GM18511 (cell line): ENCODE measurements at regions not wholly inside any gene's neighbourhood (a gene's known extent, or its start where the extent isn't known, plus 50 kb on each side); places are given as distances from the start of the nearest gene placed in this dataset.

ENCODE experiments used
- ATAC-seq: cut with Tn5 transposase; IDR thresholded peaks from one replicate; pipeline ENCODE4 v1.9.1; 2021; ENCODE audit warnings: mild to moderate bottlenecking, moderate library complexity; ENCODE audit not compliant: unreplicated experiment

DNA sequence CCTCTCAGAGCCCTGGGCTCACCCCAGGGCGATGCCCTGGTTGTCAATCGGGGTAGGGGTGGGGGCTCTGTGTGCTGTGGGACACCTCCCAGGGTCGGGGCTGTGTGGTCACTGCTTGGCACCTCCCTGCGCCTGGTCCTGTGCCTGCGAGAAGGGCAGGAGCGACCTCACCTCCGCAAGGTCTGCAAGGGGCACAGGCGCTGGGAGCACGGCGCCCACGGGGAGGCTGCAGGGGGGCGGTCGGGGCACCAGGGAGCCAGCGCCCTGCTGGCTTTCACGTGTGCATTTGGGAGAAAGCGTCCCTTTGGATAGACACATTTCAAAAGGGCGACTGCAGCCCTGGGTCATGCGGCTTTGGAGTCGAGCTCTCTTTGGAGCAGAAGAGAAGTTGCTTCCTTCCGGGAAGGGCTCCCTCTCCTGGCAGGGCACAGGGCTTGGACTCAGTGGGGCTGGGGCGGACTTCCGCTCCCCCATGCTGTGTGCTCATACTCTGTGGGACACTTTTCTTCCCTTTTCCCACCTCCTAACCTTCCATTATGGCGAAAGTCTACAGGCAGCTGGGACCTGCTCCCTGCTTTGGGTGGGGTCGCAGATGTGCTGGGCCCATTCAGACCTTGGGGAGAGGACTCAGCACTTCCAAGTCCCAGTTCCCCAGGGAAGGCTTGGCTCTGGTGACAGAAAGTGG, 52.9 kb upstream of the SLC28A3 start:
- ATAC-seq, result no peak

DNA sequence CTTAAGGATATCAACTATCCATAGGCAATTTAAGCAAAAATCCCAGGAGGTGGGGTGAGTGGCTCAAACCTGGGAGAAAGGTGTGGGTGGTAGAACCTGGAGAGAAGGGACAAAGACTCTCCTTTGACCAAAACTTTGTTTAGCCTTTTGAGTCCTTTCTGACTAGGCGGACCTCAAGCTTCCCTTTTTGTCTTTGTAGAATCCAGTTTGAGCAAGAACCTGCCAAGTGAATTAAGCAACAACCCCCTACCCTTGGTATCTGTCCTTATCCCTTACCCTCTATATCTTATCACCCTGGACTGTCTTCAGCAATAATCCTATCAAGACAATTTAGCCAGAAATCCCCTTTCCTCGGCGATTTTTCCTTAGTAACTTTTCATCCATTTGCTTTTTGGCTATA, 53.5 kb upstream of the SLC28A3 start:
- ATAC-seq, result no peak

- peak; percentile 89 for ATAC-seq
These were observed 56.7 kb upstream of the SLC28A3 start for GRCh38 chr9:84397151-84397728.

- ATAC-seq, result no peak
These were observed 57.3 kb upstream of the SLC28A3 start for GRCh38 chr9:84397822-84398221.

- no peak for ATAC-seq
These were observed 62.0 kb upstream of the SLC28A3 start for GRCh38 chr9:84402517-84402916.

DNA sequence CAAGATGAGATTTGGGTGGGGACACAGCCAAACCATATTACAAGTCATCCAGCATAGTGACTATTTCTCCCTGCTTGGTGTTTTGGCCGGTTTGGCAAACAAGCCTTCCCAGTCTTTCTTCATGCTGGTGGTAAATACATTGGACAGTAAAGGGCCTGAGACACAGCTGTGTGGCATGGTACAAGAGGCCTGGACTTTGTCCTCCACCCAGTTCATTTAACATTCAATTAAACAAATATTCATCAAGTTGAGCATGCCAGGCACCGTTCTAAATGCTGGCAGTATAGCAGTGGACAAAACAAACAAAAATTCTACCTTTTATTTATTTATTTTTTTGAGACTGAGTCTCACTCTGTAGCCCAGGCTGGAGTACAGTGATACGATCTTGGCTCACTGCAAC, 62.7 kb upstream of the SLC28A3 start:
- no peak for ATAC-seq

DNA sequence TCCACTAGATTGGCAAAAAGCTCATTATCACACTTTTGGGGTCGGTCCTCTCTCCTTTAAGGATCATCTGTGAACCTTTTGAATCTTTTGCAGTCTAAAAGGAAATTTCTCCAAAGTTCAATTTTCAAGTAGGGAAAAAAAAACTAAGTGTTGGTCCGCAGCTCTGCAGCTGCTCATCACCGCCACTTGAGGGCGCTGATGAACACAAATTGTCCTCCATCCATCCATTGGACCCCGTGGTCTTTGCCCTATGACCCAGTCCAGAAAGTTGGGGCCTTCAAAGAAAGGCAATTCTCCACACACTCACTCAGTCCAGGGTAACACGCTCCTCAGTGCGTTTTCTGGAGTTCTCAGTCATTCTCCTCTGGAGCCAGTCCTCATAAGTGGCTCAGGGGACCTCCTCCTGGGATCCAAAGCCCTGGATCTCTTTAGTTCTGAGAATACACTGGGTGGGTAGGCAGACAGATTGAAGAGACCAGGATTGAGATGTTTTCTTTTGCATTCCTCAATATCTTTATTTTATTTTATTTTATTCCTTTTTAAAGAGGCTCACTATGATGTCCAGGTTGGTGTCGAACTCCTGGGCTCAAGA, 63.6 kb upstream of the SLC28A3 start:
- ATAC-seq, result no peak

DNA sequence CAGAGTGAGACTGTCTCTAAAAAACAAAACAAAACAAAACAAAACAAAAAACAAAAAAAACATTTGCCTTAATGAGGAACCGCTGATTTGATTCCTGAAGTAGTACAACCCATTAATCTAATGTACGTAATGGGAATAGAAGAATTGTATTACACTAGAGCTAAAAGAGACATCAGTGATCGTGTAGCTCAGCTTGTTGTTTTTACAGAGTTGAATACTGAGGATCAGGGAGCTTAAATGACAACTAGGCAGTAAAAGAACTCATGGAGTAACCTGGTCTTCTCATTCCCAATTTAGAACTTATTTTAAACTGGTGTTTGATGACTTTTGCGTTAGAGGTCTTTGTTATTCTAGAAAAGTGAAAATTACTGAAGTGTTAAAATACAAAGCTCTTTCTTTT, 65.1 kb upstream of the SLC28A3 start:
- ATAC-seq, result no peak

- no peak for ATAC-seq
These were observed 67.9 kb upstream of the SLC28A3 start for GRCh38 chr9:84408416-84408815.

- ATAC-seq, result no peak
These were observed 71.2 kb upstream of the SLC28A3 start for GRCh38 chr9:84411683-84412267.

- no peak for ATAC-seq
These were observed 72.1 kb upstream of the SLC28A3 start for GRCh38 chr9:84412654-84413053.

DNA sequence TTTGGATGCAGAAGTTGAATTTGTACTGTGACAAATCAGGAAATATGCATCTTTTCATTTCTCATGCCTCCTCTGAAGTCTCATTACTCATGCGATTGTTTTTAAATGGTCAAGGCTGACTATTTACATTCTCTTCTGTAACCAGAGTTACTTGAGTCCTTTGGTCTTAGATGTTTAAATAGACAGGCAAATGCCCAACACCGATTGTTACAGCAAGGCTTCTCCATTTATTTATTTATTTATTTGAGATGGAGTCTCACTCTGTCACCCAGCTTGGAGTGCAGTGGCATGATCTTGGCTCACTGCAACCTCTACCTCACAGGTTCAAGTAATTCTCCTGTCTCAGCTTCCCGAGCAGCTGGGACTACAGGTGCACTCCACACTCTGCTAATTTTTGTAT, 72.7 kb upstream of the SLC28A3 start:
- no peak for ATAC-seq

DNA sequence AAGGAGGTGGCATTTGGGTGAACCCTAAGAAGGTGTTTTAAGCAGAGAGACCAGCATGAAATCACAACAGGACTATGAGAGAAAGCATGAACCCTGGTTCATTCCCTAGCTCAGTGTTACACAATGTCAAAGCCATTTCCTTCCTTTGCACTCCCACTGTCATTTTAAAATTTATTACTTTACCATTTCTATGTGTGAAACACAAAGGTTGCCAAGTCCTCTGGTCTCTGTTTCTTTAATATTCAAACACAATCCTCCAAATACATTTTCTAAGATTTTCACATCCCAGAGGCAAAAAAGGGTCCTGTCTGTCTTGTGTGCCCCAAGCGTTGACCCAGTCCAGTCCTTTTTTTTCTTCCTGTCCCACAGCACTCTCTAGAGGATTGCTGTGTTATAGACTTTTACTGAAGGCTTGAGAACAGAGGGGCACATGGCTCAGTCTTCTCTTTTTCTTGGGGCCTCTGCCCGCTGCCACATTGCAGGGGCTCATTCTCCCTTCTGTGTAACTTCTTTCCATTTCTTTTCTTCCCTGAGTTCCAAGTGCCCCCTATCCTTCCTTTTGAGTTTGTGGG, 78.6 kb upstream of the SLC28A3 start:
- no peak for ATAC-seq

DNA sequence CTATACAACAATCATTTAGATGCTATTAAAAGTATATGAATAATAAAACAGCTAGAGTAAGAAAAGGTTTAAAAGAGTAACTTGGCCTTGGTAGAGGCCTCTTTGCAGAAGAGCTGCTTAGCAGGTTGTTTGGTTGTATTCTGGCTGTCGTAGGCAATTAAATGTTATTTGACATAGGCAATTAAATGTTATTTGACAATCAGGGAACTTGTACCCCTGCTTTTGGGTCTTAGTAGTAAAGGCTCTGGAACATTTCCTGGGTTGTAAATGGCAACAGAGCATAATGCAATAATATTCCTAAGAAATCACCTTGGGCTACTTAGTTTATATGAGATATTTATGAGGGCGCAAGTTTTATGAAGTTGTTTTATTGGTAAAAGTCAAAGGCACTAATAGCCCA, 84.4 kb upstream of the SLC28A3 start:
- no peak for ATAC-seq

- ATAC-seq, result no peak
These were observed 92.2 kb upstream of the SLC28A3 start for GRCh38 chr9:84432746-84433145.

DNA sequence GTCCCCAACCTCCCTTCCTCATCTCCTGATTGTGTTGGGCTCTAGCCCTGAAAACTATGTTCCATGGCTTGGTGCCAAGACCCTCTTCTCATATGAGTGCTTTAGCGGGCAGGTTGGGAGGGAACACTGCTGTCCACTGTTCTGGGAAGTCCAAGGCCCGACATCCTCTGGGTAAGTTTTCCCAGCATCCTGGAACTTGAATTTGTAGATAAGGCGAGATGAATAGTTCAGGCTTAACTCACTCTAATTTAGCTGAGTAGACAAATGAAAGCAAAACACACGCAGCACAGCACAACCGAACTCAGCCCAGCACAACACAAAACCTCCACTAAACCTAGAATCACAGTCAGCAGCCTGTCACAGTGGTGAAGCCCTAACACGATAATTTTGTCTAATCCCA, 95.3 kb upstream of the SLC28A3 start:
- ATAC-seq, result no peak

GRCh38 chr9:84436386-84437109, 96.0 kb upstream of the SLC28A3 start:
- no peak for ATAC-seq

DNA sequence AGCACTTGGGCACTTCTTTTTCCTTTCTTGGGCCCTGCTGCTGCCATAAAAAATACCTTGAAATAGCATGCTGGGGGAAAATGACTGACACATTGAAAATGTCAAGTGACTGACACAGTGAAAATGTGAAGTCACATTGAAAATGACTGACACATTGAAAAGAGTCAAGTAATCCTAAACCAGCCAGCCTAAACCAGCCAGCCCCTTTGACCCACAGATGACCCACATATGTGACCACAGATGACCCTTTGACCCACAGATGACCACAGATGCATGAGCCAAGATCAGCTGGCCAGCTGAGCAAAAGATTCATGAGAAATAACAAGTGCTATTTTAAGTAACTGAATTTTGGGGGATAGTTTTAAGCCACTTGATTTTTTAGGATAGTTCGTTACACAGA, 97.8 kb upstream of the SLC28A3 start:
- no peak for ATAC-seq

DNA sequence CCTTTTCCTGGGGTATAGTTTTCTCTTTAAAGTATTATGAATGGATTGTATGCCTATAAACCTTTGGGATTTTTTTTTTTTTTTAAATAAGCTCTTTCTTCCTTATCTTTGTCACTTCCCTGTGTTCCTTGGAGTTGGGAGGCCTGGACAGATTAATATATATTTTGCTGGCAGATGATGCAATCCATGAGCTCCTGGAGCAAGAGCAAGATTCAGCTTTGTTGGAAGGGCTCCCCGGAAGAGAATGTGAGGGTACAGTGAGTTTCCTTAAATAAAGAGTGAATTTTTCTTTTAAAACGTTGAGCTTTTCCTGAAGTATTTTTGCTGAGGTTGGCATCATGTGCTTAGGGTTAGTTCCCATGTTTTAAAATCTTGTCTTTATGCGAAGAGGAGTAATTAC, 98.7 kb upstream of the SLC28A3 start:
- no peak for ATAC-seq

DNA sequence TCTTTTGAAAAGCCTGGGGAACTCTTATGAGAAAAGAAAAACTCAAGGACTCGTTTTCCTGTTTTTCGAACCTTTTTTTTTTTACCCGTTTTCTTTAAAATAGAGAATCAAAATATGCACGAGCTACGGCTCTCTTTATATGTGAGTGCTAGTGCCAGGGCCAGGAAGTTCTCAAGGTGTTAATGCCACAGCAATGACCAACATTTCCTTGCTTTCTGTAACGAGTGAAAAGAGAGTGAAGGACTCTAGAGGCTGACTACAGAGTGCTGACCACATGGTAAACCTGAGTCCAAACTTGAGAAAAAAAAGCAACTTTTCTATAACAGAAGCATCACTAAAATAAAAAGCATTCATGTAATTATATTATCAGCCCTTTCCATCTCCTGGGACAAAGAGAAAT, 102.2 kb upstream of the SLC28A3 start:
- ATAC-seq, result no peak

DNA sequence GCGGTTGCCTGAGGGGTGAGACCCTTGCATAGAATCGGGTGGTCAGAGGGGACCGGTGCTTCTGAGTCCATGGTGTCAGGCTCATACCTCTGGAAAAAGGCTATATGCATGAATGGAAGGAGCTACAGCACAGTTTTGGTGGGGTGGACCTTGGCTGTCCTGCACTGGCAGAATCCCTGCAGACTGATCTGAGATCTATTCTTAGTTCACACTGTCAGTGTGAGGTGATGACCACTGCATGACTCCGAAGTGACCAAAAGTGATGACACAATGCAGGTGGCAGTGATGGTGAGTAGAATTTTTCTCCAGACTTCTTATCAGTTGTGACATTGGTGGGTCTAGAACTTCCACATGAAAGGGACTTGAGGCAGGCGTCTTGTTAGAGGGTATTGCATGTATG, 105.2 kb upstream of the SLC28A3 start:
- ATAC-seq, result no peak
